NOMO-1 (cell line): ENCODE measurements at regions not wholly inside any gene's neighbourhood (a gene's known extent, or its start where the extent isn't known, plus 50 kb on each side); places are given as distances from the start of the nearest gene placed in this dataset.

Source experiments
- DNase-seq, 2 experiments: peaks; one replicate each; lab custom pipeline; 2025; ENCODE audit not compliant: unreplicated experiment in 2 of 2; lab: John Stamatoyannopoulos, UW

DNA sequence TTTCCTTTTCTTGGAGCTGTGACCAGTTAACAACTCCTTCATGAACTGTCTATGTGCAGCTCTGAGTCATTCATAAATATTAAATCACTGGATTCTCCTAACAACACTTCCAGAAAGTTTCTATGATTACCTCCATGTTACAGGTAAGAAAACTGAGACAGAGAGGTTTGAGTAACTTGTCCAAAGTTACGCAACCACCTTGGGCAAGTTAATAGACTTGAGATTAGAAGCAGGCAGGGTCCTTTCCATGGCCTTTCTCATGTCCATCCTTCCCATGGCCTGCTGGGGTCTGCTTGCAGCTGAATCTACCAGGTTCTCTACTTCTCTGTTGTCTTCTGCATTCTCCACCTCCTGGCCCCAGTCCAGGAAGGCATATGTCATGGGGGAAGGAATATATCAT is 648.8 kb upstream of the MKI67 start:
- DNase-seq: no peak

DNA sequence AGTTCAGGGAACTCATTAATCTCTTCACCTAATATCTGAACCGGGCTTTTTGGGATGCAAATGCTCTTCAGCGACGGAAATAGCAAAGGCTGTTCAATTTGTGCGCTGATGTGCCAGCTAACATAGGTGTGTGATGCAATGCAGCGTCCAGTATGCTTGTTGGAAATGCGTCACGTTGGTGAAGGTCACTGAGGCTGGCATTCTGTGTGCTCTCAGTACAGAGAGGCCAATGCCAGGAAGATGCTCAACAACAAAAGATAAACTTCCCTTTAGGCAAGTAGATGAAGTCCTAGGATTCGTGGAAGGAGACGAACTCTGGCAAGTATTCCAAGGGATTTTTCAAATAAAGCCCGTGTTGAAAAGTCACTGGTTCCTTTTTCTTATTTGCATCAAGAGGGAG is 649.5 kb upstream of the MKI67 start:
- no peak for DNase-seq

DNA sequence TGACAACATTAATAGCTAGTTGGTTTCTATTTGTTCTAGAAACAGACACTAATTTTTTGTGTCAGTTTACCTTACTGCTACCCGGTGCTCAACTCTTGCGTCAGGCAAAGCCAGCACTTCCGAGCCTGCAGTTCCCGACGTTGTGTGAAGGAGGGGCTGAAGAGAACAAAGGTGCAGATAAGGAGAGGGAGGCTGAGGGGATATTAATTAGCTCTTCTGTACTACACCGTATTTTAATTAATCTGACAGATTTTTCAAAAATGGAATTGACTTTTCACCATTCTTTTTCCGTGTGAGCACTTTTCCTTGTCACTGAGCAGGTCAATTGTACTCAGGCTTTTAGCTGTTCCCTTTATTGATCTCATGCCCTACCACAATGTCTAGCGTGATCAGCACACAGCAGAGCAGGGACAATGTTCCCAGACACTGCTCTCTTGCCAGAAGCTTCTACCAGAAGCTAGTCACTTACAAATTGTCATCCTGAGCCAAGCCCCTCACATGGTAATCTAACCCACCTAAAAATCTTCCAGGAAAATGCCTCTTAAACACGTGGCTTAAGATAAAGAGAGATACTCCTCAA is 650.5 kb upstream of the MKI67 start:
- no peak for DNase-seq

DNA sequence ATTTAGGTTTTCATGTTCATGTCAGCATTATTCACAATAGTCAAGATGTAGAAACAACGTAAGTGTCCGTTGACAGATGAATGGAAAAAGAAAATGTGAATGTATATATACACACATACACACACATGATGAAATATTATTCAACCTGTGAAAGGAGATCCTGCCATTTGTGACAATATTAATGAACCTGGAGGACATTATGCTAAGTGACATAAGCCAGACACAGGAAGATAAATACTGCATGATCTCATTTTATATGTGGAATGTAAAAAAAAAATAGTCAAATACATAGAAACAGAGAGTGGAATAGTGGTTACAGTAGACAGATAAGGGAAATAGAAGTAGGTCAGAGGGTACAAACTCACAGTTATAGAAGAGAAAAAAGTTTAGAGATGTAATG is 651.1 kb upstream of the MKI67 start:
- DNase-seq: no peak

DNA sequence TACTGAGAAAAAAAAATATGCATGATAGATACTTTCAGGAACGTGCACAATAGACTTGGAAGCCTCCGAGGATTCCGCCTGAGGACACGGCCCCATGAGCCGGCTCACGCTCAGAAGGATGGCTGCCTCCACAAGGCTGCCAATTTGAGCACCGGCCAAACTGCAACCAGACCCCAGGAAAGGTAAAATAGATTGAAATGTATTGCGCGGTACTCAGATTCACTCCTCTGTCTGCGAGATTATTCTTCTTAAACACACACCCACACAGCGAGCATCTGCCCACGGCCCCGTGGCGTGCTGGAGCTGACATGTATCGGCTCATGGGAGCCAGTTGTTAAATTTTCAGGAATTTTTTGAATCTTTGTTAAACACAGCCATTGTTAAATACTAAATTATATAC is 653.2 kb upstream of the MKI67 start:
- no peak for DNase-seq

DNA sequence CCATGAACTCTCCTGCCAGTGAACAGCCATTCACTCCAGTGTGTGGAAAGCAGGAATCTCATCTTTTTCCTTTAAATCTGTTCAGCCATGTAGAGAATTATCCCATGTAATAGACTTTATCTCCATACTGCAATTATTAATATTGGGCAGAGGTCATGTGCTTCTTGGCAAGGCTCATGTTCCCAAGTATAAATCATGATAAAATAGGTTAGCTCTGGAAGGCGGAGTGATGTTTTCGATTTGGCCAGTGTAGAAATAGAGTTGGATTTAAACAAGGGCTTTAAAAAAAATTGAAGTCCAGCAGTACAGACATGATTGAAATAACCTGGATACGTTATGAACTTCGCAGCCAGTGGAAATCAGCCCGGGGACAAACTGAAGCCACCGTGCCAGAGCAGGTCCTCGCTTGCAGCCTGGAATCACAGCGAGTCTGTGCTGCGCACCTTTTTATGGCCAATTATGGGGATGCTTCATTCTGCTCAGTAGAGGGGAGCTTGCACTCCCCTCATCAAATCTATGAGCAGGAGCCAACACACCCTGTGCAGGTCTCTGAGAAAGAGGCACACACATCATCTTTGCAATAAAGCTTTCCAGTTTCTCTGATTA is 654.0 kb upstream of the MKI67 start:
- DNase-seq: no peak

DNA sequence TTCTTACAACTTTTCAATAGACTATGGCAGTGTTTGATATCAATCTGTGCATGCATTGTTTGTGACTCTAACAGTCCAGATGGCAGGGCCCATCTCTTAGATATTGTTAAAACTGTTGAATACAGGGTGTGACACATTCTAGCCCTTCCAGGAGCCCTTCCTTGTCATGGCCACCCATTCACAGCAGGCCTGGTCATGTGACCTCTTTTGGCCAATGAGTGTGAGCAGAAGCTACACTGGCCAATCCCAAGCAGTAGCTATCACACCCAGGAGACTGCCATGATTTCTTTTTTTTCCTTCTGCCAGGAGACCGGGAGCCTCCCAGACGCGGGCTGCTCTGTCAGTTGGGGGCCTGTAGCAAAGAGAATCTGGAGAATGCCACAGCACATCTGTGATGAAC is 655.4 kb upstream of the MKI67 start:
- DNase-seq: no peak

DNA sequence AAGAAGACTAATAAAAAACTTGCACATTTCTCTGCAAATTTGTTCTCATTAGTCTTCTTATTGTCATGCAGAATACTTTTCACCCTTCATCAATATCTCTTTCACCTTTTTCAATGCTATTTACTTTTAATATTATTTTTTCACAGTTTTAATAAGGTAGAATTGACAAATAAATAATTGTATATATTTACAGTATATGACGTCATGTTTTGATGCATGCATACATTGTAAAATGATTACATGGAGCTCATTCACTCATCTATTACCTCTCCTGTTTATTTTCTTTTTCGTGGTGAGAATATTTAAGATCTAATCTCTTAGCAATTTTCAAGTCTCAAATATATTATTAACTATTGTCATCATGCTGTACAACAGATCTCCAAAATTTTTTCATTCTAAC is 658.2 kb upstream of the MKI67 start:
- no peak for DNase-seq

DNA sequence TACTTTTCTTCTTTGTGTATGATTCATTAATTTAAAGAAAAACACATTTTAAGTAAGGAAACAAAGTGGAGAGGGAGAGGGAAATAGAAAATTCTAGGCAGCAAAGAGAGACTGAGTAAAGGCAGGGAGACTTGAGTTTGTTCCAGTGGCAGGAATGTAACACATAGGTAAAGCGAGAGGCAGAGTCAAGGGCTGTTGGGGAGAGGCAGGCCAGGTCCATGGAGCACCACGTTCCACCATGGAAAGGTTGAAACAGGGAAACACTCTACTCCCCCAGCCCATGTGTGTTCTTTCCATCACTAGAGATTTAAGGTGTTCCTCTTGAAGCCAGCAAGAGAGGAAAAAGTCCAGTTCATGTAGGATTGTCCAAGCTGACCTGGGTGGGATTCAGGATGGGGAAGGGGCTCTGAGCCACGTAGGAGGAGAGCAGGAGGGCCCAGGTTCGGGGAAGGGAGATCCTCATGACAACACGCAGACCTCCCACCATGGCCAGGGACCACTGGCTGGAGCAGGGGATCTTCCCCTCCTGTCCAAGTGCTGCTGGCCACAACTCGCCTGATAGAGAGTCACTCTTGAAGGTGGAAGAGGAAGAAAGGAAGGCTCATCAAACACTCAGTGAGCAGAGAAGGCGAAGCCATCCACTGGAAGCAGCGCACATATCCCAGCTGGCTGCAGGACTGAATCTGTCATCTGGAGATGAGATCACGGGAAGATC is 666.4 kb upstream of the MKI67 start:
- no peak for DNase-seq

DNA sequence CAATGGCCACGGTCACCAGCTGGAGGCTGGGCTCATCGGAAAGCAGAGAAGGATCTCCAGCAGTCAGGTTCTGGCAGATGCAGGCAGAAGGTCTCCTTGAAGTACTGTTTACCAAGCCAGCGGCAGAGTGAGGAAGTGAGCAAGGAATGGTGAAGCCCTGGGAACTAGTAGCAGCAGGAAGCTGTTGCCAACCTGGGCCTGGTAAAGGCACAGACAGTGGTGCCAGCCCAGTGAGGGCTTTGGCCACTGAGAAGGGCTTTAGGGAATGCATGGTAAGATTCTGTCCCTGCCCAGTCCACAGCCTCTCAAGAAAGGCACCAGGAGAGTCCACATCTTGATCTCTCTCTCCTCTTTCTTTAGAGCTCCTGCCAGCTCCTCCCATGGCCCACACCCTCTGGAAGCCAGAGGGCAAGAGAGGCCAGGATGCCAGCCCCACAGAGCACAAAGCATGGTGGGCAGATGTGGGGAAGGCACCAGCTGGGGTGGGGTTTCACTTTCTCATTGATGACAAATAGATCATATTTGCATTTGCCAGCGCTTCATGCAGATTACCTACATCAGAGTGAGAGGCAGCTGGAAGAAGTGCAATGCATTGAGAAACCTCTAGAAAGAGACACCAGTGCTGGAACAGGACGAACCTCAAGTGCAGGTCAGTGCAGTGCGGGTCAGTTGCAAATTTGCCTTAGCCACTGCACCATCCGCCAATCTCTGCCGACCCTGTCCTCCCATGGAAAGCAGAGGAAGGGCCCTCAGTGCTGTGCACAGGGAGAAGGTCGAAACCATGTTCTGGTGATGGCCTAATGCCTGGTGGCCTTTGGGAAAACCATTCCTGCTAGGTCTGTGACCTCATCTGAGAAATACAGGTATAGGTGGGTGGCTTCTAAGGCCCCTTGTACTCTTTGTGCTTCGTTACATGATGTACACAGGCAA is 667.8 kb upstream of the MKI67 start:
- DNase-seq: no peak

DNA sequence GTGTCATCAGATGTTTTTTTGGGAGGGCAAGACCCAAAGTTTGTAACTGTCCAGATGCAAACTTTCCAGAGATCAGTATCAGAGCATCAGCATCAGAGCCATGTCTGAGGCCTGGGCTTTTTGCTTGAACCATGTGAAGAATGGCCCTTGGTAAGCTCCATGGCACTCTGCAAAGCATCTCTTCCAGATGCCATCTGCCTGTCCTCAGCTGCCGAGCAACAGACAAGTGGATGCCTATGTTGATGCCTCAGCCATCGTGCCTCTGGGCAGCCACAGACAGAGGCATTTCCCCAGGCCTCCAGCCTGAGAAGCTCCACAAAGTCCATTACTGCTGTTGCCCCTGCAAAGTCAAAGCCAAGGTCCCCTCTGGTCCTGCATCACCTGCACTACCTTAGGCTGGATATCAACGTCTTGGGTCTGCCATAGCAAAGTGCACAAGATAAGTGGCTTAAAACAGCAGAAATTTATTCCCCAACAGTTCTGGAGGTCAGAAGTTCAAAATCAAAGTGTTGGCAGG is 670.2 kb upstream of the MKI67 start:
- no peak for DNase-seq

DNA sequence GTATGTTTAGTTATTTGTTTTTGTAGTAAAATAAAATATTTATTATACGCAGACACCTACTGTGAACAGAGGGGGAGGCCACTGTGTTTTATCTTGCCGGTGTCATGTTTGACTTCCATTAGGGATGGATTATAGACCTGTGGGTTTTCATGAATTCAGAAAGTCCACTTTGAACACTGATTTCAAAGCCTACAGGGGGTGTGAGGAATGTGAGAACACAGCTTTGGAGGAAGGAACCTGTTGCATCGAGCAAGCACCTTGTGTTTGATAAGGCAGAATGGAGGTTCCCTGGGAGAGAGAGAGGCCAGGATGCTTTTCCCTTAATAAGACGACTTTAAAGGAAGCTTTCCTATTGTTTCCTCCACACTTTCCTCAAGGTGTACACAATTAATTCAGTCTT is 665.0 kb upstream of the MGMT start:
- DNase-seq: no peak

DNA sequence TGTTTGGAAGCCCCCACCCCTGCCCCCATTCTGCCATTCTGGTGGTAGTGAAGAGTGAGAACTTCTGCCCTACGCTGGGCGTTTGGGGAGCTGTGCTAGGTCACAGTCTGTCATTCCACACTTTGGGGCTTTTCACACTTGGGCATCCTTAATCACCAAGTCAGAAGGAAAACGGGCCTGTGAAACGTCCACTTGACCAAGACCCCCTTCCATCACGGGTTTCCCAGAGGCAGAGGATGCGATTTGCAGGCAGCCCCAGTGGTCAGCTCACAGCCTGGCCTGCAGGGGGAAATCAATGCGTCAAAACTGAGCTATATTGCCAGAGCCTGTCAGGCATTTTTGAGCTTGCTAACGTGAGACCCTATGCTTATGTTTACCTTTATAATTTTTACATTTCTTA is 663.3 kb upstream of the MGMT start:
- DNase-seq: no peak

DNA sequence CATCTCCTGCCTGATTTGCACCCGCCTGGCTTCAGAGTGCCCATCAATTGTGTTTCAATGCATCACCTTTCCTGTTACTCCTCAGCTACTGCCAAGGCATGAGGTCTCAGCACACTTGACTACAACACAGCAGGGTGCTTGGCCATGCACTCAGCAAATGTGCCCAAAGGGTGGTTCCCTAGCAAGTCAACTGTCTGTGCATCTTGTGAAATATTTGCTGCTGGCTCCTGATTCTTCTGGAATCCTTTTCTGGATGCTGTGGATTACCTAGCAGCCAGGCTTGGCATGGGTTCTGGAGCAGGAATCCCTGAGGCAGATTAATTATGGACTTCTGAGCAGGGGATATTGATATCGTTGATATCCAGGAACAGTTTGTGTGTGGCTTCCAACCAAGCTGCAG is 662.6 kb upstream of the MGMT start:
- no peak for DNase-seq

DNA sequence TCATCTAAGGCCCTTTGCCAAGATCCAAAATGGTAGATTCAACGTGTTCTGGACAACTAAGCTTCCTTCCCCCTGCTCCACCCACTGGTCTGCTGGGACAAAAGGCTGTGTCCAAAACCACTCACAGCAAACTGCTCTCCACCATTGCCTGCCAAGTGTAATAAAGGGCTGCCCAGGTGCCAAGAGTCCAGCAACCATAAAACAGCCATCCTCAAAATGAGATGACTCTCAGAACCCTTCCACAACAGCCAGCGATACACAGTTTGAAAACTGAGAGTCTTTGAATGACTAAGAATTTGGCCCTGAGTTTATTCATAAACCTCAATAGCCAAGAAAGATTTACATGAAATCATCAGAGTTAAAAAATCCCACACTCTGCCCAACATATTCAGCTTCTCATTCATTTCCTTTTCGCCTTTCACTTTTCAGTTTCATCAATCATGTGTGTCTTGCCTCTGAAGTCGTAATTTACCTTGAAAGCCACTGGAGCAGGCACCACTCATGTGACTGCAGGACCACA is 658.1 kb upstream of the MGMT start:
- no peak for DNase-seq

DNA sequence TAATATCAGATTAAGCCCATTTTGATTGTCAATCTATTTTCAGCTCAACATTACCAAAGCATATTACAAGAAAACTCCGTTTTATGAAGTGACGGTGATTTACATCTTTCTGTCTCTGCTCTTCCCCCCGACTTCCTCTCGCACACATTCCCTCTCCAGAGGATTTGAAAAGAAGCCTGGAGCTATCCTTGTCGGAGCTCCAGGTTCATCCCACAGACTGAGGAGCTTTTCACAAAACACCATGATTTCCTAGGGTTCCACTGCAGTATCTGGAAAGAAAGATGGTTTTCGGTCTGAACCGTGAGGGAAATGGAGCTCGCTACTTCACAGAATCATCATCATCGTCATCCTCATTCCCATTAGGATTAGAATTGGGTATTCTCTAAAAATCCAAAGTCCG is 655.5 kb upstream of the MGMT start:
- no peak for DNase-seq

DNA sequence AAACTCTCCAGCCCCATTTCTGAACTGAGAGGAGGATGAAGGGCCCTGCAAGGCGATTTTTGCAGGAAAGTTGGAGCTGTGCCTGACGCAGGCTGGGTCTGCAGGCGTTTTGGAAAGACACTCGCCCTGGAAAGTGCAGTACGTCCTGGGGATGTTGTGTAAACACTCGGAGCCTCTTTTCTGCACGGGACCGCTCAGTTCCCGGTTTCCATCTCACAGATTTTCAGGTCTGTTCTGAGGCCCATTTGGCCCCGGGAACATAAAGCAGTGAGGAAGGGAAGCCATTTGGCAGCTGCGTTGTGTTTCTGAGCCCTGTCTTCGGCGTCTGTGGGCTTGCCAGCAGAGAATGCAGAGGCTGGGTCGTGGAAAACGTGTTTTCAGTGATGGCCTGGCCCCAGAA is 655.0 kb upstream of the MGMT start:
- no peak for DNase-seq

DNA sequence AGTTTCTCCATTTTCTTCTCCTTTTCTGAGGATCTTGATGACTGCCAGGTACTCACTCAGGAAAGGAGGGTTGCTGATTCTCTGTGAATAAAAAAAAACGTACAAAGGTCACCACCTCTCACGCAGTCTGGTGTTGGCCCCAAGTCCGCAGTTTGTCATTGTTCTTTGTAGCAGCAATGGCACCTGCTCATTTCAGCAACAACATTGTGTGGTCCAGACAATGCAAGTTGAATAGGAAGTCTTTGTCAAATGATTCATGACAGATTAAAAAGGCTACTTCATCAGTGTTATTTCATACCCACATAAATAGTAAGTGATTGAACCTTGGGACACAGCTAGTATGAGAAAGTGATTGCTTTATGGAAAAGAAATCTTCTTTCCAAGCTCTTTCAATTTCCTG is 653.5 kb upstream of the MGMT start:
- no peak for DNase-seq

DNA sequence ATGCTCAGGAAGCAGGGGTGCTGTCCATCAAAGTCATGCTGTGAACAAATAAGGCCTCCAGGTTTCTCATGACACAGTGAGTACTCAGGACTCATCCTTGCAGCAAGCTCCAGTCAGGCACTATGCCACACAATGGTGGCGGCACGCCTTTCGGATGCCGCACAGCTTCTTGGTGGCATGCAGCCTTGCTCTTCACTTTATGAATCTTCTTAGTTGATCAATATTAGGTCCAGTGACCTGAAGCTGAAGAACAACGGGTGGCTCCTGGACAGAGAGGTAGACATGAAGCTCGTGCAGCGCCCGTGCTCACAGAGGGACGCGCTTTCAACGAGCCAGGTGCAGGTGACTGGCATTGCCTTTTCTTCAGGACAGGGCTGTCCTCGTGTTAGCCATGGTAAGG is 653.0 kb upstream of the MGMT start:
- no peak for DNase-seq

DNA sequence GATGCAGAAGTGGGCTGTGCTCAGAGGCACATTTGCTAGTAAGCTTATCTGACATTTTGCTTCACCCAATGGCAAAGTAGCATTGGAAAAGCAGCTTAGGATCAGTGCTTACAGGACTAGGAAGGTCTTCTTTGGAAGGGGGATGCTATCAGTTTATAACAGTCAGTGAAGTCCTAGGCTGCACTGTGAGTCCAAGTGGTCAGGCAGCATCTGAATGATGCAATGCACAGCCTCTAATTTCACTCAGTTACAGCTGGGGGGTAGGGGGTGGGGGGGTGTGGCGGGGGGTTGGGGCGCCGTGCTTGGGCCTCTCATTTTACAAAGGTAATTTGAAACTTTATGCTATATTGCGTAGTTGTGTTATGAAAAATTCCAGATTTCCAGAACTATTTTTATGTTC is 652.3 kb upstream of the MGMT start:
- DNase-seq: no peak

DNA sequence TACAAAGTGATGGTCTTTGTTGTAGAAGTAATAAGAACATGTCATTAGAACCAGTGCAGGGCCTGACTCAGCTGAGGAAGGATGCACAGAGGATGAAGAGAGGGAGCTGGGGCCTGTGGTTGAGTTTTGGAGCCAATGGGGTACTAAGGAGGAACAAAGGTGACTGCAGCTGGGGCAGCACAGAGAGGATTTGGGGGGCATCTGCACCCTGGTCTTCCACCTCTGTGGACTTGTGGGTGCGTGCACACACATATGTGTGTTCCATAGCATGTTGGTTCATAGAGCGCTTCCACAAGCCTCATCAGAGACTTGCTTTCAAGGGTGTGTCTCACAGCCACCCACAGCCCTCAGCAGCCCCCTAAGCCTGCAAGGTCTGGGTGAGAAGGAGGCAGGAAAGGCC is 650.3 kb upstream of the MGMT start:
- DNase-seq: no peak
